NB4 (cell line): ENCODE measurements at regions not wholly inside any gene's neighbourhood (a gene's known extent, or its start where the extent isn't known, plus 50 kb on each side); places are given as distances from the start of the nearest gene placed in this dataset.

Experiments used
- TF ChIP-seq, protein P1 (sequence below): IDR thresholded peaks from one replicate; pipeline ENCODE4 v1.5.1; 2012; ENCODE audit warnings: low read depth, low read length
- TF ChIP-seq, protein P2 (sequence below): IDR thresholded peaks from 2 replicates; pipeline ENCODE4 v1.6.1; 2011; ENCODE audit warnings: low read depth, low read length

DNA sequence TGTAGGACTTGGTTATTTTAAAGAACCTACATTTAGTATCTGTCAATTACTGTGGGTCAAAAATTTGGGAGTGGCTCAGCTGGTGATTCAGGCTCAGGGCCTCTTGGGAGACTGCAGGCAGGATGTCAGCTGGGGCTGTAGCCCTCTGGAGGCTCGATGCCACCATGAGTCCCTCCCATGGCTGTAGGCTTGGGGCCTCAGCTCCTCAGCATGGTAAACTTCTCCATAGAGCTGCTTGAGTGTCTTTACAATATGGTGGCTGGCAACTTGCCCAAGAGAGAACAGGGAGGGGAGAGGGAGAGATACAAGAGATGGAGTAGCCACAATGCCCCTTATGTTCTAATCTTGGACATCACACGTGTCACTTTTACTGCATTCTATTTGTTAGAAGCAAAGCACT, 470.4 kb downstream of the CDH26 start:
- TF ChIP-seq, protein P1, sequence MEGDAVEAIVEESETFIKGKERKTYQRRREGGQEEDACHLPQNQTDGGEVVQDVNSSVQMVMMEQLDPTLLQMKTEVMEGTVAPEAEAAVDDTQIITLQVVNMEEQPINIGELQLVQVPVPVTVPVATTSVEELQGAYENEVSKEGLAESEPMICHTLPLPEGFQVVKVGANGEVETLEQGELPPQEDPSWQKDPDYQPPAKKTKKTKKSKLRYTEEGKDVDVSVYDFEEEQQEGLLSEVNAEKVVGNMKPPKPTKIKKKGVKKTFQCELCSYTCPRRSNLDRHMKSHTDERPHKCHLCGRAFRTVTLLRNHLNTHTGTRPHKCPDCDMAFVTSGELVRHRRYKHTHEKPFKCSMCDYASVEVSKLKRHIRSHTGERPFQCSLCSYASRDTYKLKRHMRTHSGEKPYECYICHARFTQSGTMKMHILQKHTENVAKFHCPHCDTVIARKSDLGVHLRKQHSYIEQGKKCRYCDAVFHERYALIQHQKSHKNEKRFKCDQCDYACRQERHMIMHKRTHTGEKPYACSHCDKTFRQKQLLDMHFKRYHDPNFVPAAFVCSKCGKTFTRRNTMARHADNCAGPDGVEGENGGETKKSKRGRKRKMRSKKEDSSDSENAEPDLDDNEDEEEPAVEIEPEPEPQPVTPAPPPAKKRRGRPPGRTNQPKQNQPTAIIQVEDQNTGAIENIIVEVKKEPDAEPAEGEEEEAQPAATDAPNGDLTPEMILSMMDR = no peak
- TF ChIP-seq, protein P2, sequence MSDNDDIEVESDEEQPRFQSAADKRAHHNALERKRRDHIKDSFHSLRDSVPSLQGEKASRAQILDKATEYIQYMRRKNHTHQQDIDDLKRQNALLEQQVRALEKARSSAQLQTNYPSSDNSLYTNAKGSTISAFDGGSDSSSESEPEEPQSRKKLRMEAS = no peak
